Bronchial epithelial cell (primary cell): ENCODE measurements at regions not wholly inside any gene's neighbourhood (a gene's known extent, or its start where the extent isn't known, plus 50 kb on each side); places are given as distances from the start of the nearest gene placed in this dataset.

Experiments used
- DNase-seq: peaks from one replicate; pipeline ENCODE4 v3.0.0-alpha.2; 2010; ENCODE audit warnings: low read depth
- FAIRE-seq: peaks from 2 replicates; lab custom pipeline; 2011; peaks lifted over from hg19 to GRCh38; lab: Jason Lieb, UNC
- H3K27me3 ChIP-seq: 2 replicates; pipeline ENCODE4 v1.5.1; 2011; ENCODE audit warnings: low read length; ENCODE audit not compliant: control insufficient read depth, insufficient read depth
- H3K36me3 ChIP-seq: 2 replicates; pipeline ENCODE4 v1.5.1; 2011; ENCODE audit warnings: low read length; ENCODE audit not compliant: control insufficient read depth, insufficient read depth
- H3K4me3 ChIP-seq: 2 replicates; pipeline ENCODE4 v1.5.1; 2011; ENCODE audit warnings: mild to moderate bottlenecking, low read depth, low read length, control low read depth
- TF ChIP-seq, protein P1 (sequence below): IDR thresholded peaks from 2 replicates; pipeline ENCODE4 v1.5.1; 2011; ENCODE audit warnings: mild to moderate bottlenecking, moderate library complexity, low read length, control low read depth, inconsistent platforms; ENCODE audit not compliant: insufficient read depth, severe bottlenecking

- TF ChIP-seq, protein P1, sequence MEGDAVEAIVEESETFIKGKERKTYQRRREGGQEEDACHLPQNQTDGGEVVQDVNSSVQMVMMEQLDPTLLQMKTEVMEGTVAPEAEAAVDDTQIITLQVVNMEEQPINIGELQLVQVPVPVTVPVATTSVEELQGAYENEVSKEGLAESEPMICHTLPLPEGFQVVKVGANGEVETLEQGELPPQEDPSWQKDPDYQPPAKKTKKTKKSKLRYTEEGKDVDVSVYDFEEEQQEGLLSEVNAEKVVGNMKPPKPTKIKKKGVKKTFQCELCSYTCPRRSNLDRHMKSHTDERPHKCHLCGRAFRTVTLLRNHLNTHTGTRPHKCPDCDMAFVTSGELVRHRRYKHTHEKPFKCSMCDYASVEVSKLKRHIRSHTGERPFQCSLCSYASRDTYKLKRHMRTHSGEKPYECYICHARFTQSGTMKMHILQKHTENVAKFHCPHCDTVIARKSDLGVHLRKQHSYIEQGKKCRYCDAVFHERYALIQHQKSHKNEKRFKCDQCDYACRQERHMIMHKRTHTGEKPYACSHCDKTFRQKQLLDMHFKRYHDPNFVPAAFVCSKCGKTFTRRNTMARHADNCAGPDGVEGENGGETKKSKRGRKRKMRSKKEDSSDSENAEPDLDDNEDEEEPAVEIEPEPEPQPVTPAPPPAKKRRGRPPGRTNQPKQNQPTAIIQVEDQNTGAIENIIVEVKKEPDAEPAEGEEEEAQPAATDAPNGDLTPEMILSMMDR, result no peak
- DNase-seq (no peak), FAIRE-seq (no peak)
- H3K36me3 ChIP-seq, result no peaks in the 10 kb centered on the region
- no peaks in the 10 kb centered on the region for H3K27me3 ChIP-seq
- no peak overlapping the region for H3K4me3 ChIP-seq
Measured at GRCh38 chr4:24130637-24131036, 240.8 kb upstream of the PPARGC1A start.

DNA sequence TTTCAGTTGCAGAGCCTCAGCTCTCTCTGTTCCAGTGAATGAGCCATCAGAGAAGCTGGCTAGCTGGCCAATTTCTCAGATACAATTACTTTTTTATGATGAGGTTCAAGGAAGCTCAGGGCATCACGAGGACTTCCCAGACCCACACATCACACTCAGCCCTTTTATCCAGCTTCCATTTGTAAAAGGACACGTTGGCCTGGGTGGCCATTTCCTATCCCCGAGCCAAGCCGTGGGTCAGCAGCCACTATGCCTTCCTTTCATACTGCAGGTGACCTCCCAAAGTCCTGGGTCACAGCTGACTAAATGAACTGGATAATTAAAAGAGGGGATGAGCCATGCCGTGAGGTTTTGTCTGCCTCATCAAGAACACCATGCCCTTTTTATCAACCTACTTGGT lies 236.9 kb upstream of the PPARGC1A start:
- DNase-seq, result no peak
- FAIRE-seq, result no peak

GRCh38 chr4:24121395-24122175 lies 231.7 kb upstream of the PPARGC1A start:
- no peaks in the 10 kb centered on the region for H3K27me3 ChIP-seq
- TF ChIP-seq, protein P1, result no peak
- FAIRE-seq (peak; percentile 81), DNase-seq (no peak)
- H3K36me3 ChIP-seq, result no peaks in the 10 kb centered on the region
- no peak overlapping the region for H3K4me3 ChIP-seq

More for the DNA sequence above, 236.9 kb upstream of the PPARGC1A start:
- Histone ChIP-seq H3K4me3 (no peak overlapping the region), H3K27me3 (no peaks in the 10 kb centered on the region), H3K36me3 (no peaks in the 10 kb centered on the region)
- TF ChIP-seq, protein P1, result no peak

DNA sequence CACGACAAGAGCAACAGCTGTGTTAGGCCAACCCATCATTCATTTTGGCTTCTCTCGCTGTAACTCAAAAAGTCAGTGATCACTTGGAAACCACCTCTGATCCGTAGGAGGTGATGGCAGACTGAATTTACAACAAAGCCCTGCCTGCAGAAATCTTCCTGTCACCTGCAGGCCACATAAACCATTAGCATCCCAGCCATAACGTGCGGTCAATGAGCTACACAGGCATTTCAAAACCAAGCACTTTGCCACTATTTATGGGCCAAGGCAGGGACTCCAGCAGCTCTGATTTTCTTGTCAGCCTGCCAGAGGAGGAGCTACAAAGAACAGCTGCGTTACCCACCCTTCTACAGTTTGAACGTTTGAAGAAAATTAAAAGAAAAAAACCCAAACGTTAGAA lies 228.1 kb upstream of the PPARGC1A start:
- Histone ChIP-seq H3K27me3 (no peaks in the 10 kb centered on the region), H3K4me3 (no peak overlapping the region), H3K36me3 (no peaks in the 10 kb centered on the region)
- no peak for FAIRE-seq
- TF ChIP-seq, protein P1, result no peak
- no peak for DNase-seq

DNA sequence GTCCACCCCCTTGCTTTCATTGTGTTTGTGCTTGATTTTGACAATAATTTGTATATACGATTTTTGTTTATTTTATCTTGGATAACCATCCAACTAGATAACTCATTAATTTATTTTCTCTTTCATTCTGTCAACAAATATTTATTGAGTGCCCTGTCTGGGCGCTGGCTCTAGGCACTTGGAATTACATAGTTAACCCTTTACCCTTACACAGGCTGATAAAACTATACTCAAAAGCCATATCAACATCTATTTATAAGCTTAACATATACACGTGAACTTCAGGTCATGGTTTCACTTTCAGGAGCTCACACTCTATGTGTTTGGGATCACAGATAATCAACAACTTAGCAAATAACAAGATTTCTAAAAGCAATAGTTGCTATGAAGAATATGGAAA lies 226.3 kb upstream of the PPARGC1A start:
- no peak for FAIRE-seq
- no peaks in the 10 kb centered on the region for H3K27me3 ChIP-seq
- H3K4me3 ChIP-seq, result no peak overlapping the region
- TF ChIP-seq, protein P1, result no peak
- no peak for DNase-seq
- H3K36me3 ChIP-seq, result no peaks in the 10 kb centered on the region

DNA sequence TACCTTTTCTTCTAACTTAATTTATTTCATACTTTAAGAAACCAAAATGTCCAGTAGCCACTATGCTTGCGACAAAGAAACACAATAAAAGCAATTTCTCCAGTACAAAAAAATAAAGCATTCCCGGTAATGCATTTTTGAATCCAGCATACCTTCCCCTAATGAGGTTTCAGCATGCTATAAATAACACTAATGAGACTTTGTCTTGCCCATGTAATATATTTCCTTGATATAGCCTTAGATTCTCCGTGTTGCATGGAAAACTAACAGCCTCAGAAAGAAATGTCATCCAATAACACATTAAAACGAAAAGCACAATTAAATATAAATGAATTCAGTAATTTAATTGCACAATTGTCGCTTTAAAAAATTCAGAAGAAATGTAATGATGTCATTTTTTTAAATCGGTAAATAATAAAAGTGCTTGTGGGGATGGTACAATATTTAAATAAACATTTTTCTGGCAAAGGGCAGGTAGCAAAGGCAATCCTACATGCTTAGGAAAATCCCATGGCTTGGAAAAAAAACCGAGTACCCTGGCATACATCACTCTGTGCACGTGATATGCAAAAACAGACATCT lies 225.2 kb upstream of the PPARGC1A start:
- DNase-seq (no peak), FAIRE-seq (no peak)
- Histone ChIP-seq H3K36me3 (no peaks in the 10 kb centered on the region), H3K27me3 (no peaks in the 10 kb centered on the region), H3K4me3 (no peak overlapping the region)
- TF ChIP-seq, protein P1, result no peak
